GM18520 (cell line): ENCODE measurements at regions not wholly inside any gene's neighbourhood (a gene's known extent, or its start where the extent isn't known, plus 50 kb on each side); places are given as distances from the start of the nearest gene placed in this dataset.
"Not testable (repeated sequence)": the region's sequence is repeated elsewhere in the genome, so short reads cannot be mapped to it uniquely, and the experiment has no call there.

ENCODE experiments used
- ATAC-seq: cut with Tn5 transposase; IDR thresholded peaks from one replicate; pipeline ENCODE4 v1.9.1; 2021; ENCODE audit not compliant: unreplicated experiment

- no peak for ATAC-seq
Observed at GRCh38 chr2:34785206-34785785, 1186.2 kb upstream of the FAM98A start.

- ATAC-seq: no peak
Observed at GRCh38 chr2:34784701-34785100, 1185.6 kb upstream of the FAM98A start.

- ATAC-seq: not testable (repeated sequence)
Observed at GRCh38 chr2:34750742-34751141, 1151.6 kb upstream of the FAM98A start.

GRCh38 chr2:34747643-34748042 is 1148.5 kb upstream of the FAM98A start:
- ATAC-seq: no peak

- no peak for ATAC-seq
Observed at GRCh38 chr2:34738691-34739090, 1139.6 kb upstream of the FAM98A start.

- no peak for ATAC-seq
Observed at GRCh38 chr2:34737146-34737545, 1138.0 kb upstream of the FAM98A start.

- no peak for ATAC-seq
Observed at GRCh38 chr2:34736482-34736881, 1137.4 kb upstream of the FAM98A start.

- ATAC-seq: no peak
Observed at GRCh38 chr2:34734662-34735061, 1135.6 kb upstream of the FAM98A start.

- ATAC-seq: no peak
Observed at GRCh38 chr2:34734042-34734441, 1134.9 kb upstream of the FAM98A start.

GRCh38 chr2:34731292-34731691 is 1132.2 kb upstream of the FAM98A start:
- ATAC-seq: no peak

GRCh38 chr2:34729845-34730244 is 1130.7 kb upstream of the FAM98A start:
- ATAC-seq: no peak

- ATAC-seq: no peak
Observed at GRCh38 chr2:34724107-34724506, 1125.0 kb upstream of the FAM98A start.

GRCh38 chr2:34723683-34724082 is 1124.6 kb upstream of the FAM98A start:
- no peak for ATAC-seq

GRCh38 chr2:34719206-34719605 is 1120.1 kb upstream of the FAM98A start:
- ATAC-seq: no peak

GRCh38 chr2:34705551-34706247 is 1106.6 kb upstream of the FAM98A start:
- ATAC-seq: no peak

- ATAC-seq: no peak
Observed at GRCh38 chr2:34703292-34703691, 1104.2 kb upstream of the FAM98A start.

- ATAC-seq: not testable (repeated sequence)
Observed at GRCh38 chr2:34702391-34702790, 1103.3 kb upstream of the FAM98A start.

- ATAC-seq: not testable (repeated sequence)
Observed at GRCh38 chr2:34677591-34677990, 1078.5 kb upstream of the FAM98A start.

- ATAC-seq: not testable (repeated sequence)
Observed at GRCh38 chr2:34677119-34677531, 1078.0 kb upstream of the FAM98A start.

GRCh38 chr2:34670482-34670881 is 1071.4 kb upstream of the FAM98A start:
- ATAC-seq: no peak

- ATAC-seq: no peak
Observed at GRCh38 chr2:34666821-34667220, 1067.7 kb upstream of the FAM98A start.

GRCh38 chr2:34664266-34664665 is 1065.2 kb upstream of the FAM98A start:
- ATAC-seq: no peak

- ATAC-seq: no peak
Observed at GRCh38 chr2:34663314-34663713, 1064.2 kb upstream of the FAM98A start.
